HUES6 (cell line): ENCODE measurements at regions not wholly inside any gene's neighbourhood (a gene's known extent, or its start where the extent isn't known, plus 50 kb on each side); places are given as distances from the start of the nearest gene placed in this dataset.

Experiments used
- H3K27ac ChIP-seq: 2 replicates; pipeline ENCODE4 v1.7.0; 2013; ENCODE audit warnings: low read depth, mild to moderate bottlenecking, low read length, inconsistent platforms
- H3K27me3 ChIP-seq: 2 replicates; pipeline ENCODE4 v1.6.1; 2013; ENCODE audit warnings: low read length; ENCODE audit not compliant: control insufficient read depth, insufficient read depth
- H3K36me3 ChIP-seq: 2 replicates; pipeline ENCODE4 v1.6.1; 2013; ENCODE audit warnings: low read length; ENCODE audit not compliant: control insufficient read depth, insufficient read depth
- H3K4me1 ChIP-seq: 2 replicates; pipeline ENCODE4 v1.6.1; 2013; ENCODE audit warnings: low read length; ENCODE audit not compliant: control insufficient read depth, insufficient read depth
- H3K4me3 ChIP-seq: 2 replicates; pipeline ENCODE4 v1.5.1; 2013; ENCODE audit warnings: low read depth, low read length
- H3K9ac ChIP-seq: one replicate; pipeline ENCODE4 v1.6.1; 2013; ENCODE audit warnings: mild to moderate bottlenecking, low read length
- H3K9me3 ChIP-seq: 2 replicates; pipeline ENCODE4 v1.6.1; 2013; ENCODE audit warnings: low read depth, low read length; ENCODE audit not compliant: control insufficient read depth, insufficient read depth

DNA sequence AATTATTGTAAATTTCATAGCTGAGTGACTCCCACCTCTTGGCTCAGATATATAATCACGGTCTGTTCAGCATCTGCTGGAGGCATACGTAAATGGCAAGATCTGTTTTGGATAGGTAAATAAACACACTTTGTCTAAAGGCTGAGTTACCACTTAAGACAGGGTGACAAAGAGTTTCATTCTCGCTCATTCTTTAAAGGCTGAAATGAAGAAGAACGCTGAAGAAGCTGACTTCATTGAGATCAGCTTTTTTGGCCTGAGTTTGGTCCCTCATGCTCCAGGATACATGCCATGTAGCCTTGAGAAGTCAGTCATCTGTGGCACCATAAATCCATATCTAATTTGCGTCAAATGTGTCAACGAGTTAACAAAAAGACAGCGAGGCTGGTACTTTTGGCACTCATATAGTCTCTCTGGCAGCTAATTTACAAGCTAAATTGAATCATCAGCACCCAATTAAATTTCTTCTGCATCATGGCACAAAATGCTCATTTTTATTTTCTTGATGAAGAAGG, 309.9 kb downstream of the GPAM start:
- Histone ChIP-seq H3K36me3 (no peaks in the 10 kb centered on the region), H3K27ac (no peak overlapping the region)

DNA sequence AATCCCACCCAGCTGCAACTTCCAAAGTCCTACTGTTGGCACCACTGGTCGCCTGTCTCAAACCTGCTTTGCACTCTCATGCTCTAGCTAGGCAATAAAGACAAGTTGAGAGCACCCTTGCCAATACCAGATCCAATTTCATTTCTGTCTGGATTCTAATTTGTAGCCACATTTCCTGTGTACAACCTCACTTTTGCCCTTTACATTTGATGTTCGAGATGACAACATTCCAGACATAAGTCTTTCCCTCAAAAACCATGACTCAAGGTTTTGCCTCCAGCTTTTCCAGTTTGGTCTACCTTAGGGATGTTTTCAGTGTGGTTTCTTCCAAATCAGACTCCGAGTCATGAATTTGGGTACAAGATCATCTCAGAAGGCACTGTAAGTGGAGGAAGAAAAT, 309.0 kb downstream of the GPAM start:
- no peak overlapping the region for H3K9ac ChIP-seq
- H3K36me3 ChIP-seq: no peaks in the 10 kb centered on the region
- no peak overlapping the region for H3K27ac ChIP-seq
- no peak overlapping the region for H3K4me3 ChIP-seq
- no peaks in the 10 kb centered on the region for H3K27me3 ChIP-seq
- peaks cover 5% of the 10 kb centered on the region; the same call in 1 of the 2 replicates for H3K4me1 ChIP-seq
- H3K9me3 ChIP-seq: peaks cover 17% of the 10 kb centered on the region

More for the DNA sequence above, 309.9 kb downstream of the GPAM start:
- peaks cover 14% of the 10 kb centered on the region for H3K9me3 ChIP-seq
- H3K27me3 ChIP-seq: no peaks in the 10 kb centered on the region
- no peak overlapping the region for H3K9ac ChIP-seq
- peaks cover 5% of the 10 kb centered on the region; the same call in 1 of the 2 replicates for H3K4me1 ChIP-seq
- H3K4me3 ChIP-seq: no peak overlapping the region

DNA sequence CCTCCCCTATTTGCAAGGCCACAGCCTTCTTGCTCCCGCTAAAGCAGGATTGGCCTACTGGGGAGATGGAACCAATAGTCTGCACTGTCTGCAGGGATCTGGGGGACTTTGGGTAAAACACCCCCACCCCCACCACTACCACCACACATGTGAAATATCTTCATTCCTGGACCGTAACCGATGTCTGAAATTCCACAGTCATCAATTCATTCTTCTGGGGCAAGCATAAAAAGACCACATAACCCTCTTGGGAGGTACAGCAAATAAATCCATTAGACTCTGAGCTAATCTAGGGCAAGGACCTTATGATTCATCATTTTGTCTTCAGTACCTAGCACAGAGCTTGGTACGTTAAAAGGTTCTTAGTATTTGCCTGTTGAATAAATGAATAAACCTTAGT, 307.8 kb downstream of the GPAM start:
- no peaks in the 10 kb centered on the region for H3K36me3 ChIP-seq
- H3K9ac ChIP-seq: no peak overlapping the region
- H3K27me3 ChIP-seq: no peaks in the 10 kb centered on the region
- no peak overlapping the region for H3K4me3 ChIP-seq
- no peak overlapping the region for H3K27ac ChIP-seq
- peaks cover 15% of the 10 kb centered on the region for H3K9me3 ChIP-seq
- peaks cover 5% of the 10 kb centered on the region; the same call in 1 of the 2 replicates for H3K4me1 ChIP-seq

DNA sequence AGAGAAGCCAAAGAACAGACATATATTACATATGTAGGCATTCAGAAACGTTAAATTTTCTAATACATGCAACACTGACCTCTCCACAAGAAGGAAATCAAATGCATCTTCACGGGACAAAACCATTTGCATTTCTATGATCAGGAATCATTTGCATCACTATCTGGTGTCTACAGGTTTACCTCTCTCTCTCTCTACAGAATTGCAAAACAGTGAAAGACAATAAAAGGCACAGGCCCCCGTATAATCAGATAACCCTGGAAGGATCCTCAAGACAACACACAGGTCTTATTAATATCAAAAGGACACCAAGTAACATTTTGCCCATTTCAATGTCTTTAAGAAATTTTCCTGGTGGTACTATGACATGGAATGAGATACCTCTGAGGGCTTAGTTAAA, 306.3 kb downstream of the GPAM start:
- Histone ChIP-seq H3K9ac (no peak overlapping the region), H3K36me3 (no peaks in the 10 kb centered on the region), H3K4me3 (no peak overlapping the region), H3K27ac (no peak overlapping the region), H3K27me3 (no peaks in the 10 kb centered on the region), H3K4me1 (peaks cover 5% of the 10 kb centered on the region; the same call in 1 of the 2 replicates), H3K9me3 (peaks cover 15% of the 10 kb centered on the region)

DNA sequence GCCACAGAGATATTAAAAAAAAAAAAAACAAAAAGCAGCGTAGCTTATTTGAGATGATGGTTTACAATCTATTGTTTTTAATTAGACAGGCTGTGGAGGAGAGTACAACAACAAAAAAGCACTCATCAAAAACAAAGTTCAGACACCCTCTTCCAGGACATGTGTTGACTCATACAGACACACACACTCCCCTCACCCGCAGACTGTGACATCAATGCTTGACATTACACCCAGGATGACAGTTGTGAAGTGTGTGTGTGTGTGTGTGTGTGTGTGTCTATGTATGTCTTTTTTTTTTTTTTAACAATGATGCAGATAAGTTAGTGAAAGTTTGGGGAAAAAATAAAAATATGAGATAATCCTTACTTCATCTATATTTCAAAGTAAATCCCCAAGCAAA, 303.6 kb downstream of the GPAM start:
- no peaks in the 10 kb centered on the region for H3K27me3 ChIP-seq
- no peak overlapping the region for H3K27ac ChIP-seq

DNA sequence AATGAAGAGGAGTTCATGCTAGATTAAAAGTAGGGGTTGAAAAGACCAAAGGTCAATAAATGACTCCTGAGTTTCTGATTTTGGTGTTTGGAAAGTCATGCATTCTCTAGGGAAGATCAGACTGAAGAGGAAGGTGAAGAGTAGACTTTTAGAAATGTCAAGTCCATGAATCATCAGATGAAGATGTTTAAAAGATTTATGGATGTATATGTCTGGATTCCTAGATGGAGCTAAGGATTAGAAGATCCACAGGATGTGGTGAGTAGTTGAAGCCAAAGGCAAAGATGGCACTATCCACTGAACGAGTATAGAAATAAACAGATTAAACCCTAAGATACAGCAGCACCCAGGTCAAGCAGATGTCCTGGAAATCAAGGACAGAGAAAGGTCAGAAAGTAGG, 298.5 kb downstream of the GPAM start:
- no peaks in the 10 kb centered on the region for H3K27me3 ChIP-seq
- 0 out of 2 replicates have a peak, but pooled peaks cover 4% of the 10 kb centered on the region for H3K9me3 ChIP-seq
- H3K9ac ChIP-seq: no peak overlapping the region
- no peak overlapping the region for H3K4me3 ChIP-seq
- 0 out of 2 replicates have a peak, but pooled peaks cover 5% of the 10 kb centered on the region for H3K4me1 ChIP-seq
- no peak overlapping the region for H3K27ac ChIP-seq
- no peaks in the 10 kb centered on the region for H3K36me3 ChIP-seq

More for the DNA sequence above, 303.6 kb downstream of the GPAM start:
- no peak overlapping the region for H3K4me3 ChIP-seq
- peaks cover 5% of the 10 kb centered on the region; the same call in 1 of the 2 replicates for H3K4me1 ChIP-seq
- peaks cover 15% of the 10 kb centered on the region for H3K9me3 ChIP-seq
- no peaks in the 10 kb centered on the region for H3K36me3 ChIP-seq
- no peak overlapping the region for H3K9ac ChIP-seq

DNA sequence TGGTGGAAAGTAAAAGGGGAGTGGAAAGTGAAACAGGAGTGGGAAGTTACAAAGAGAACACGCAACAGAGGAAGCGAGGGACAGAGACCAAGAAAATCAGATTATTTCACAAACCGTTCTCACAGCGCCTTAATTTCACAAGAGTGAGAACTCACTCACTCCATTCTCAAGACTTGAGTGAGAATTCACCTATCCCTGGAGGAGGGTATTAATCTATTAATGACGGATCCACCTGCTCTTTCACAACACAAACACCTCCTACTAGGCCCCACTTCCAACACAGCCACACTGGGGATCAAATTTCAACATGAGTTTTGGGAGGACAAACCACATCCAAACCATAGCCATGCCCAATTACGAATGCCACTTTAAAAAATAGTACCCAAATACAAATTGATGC, 297.6 kb downstream of the GPAM start:
- no peaks in the 10 kb centered on the region for H3K36me3 ChIP-seq
- H3K4me1 ChIP-seq: 0 out of 2 replicates have a peak, but pooled peaks cover 6% of the 10 kb centered on the region
- no peak overlapping the region for H3K9ac ChIP-seq
- 0 out of 2 replicates have a peak, but pooled peaks cover 4% of the 10 kb centered on the region for H3K9me3 ChIP-seq
- H3K27ac ChIP-seq: no peak overlapping the region
- no peaks in the 10 kb centered on the region for H3K27me3 ChIP-seq
- H3K4me3 ChIP-seq: no peak overlapping the region

DNA sequence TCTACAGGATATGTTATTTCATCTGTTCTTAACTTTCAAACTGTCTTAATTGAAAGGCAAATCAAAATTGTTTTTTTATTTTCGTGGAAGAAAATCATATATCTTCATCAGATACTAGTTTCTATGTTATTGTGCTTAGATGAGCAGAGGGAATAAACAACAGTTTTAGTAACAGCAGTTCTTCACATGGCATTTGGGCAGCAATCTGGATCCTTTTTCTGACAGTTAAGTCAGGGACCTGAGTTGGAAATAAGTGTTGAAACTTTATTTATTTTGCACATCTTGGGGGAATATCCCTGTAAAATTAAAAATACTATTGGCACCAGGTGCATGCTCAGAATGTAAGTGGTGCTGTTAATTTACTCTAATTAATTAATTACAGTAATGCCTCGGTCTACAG, 296.3 kb downstream of the GPAM start:
- Histone ChIP-seq H3K27me3 (no peaks in the 10 kb centered on the region), H3K9me3 (0 out of 2 replicates have a peak, but pooled peaks cover 4% of the 10 kb centered on the region), H3K4me3 (no peak overlapping the region), H3K36me3 (no peaks in the 10 kb centered on the region), H3K4me1 (0 out of 2 replicates have a peak, but pooled peaks cover 6% of the 10 kb centered on the region), H3K9ac (no peak overlapping the region), H3K27ac (no peak overlapping the region)

DNA sequence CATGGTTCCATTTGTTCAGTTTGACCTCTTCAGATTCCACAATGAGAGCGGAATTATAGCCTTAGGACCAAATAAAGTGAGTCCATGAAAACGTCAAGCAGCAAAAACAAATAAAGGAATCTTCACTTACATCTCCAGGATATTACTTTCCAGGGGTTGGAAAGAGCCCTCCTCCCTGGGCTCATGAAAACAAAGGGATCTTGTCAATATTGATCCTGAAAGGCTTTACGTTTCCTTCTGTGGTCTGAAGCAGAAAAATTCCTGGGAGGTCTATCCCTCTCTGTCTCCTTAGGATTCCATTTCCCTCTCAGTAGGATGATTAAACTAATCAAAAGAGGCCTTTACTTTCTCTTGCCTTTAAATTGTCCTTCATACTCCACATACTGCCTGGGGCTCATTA, 293.5 kb downstream of the GPAM start:
- Histone ChIP-seq H3K27ac (no peak overlapping the region), H3K9ac (no peak overlapping the region), H3K27me3 (no peaks in the 10 kb centered on the region), H3K4me1 (0 out of 2 replicates have a peak, but pooled peaks cover 6% of the 10 kb centered on the region), H3K36me3 (no peaks in the 10 kb centered on the region), H3K4me3 (no peak overlapping the region), H3K9me3 (0 out of 2 replicates have a peak, but pooled peaks cover 3% of the 10 kb centered on the region)

DNA sequence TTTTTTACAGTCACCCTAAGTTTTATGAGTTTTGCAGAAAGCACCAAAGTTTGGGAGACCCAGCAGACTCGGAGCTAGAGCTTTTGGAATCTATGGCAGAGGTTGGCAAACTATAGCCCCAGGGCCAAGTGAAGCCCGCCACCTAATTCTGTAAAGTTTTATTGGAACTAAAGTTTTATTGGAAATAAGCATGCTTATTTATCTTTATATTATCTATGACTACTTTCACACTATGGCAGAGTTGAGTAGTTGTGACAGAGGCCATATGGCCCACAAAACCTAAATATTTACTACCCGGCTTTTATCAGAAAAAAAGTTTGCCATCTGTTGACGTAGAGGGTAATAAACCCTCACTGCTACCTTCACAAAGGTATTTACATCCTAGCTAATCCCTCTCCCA, 267.6 kb downstream of the GPAM start:
- Histone ChIP-seq H3K4me1 (no peaks in the 10 kb centered on the region), H3K9ac (no peak overlapping the region), H3K36me3 (no peaks in the 10 kb centered on the region), H3K4me3 (no peak overlapping the region), H3K27me3 (no peaks in the 10 kb centered on the region), H3K27ac (no peak overlapping the region), H3K9me3 (no peaks in the 10 kb centered on the region)

DNA sequence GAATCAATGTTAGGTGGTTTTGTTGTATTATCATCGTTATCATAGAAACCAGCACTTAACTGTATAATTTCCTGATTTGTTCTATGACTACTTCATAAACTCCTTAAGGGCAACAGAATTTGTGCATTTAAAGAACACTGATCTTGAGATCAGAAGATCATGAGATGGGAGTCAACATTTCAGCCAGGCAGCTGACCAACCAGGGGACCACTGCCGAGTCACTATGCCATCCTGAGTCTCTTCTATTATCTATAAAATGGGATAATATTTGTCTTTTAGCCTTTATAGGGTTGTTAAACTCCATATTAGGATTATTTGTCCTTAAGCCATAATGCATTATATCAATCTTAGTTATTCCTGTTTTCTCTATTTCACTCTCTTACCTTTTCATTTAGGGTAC, 261.7 kb downstream of the GPAM start:
- H3K27ac ChIP-seq: no peak overlapping the region
- no peak overlapping the region for H3K4me3 ChIP-seq
- no peaks in the 10 kb centered on the region for H3K4me1 ChIP-seq
- no peak overlapping the region for H3K9ac ChIP-seq
- H3K9me3 ChIP-seq: no peaks in the 10 kb centered on the region
- H3K36me3 ChIP-seq: no peaks in the 10 kb centered on the region
- no peaks in the 10 kb centered on the region for H3K27me3 ChIP-seq
